CD4-positive, alpha-beta T cell treated with Interleukin-2 at 100 ng/mL for 4 hours (primary cell): ENCODE measurements at regions not wholly inside any gene's neighbourhood (a gene's known extent, or its start where the extent isn't known, plus 50 kb on each side); places are given as distances from the start of the nearest gene placed in this dataset.
"Not testable (repeated sequence)": the region's sequence is repeated elsewhere in the genome, so short reads cannot be mapped to it uniquely, and the experiment has no call there.

Source experiments
- DNase-seq: peaks from one replicate; pipeline ENCODE4 v3.0.0-alpha.2; 2020; ENCODE audit warnings: low spot score

GRCh38 chr17:33697557-33697956 lies 404.5 kb upstream of the ASIC2 start:
- no peak for DNase-seq

DNA sequence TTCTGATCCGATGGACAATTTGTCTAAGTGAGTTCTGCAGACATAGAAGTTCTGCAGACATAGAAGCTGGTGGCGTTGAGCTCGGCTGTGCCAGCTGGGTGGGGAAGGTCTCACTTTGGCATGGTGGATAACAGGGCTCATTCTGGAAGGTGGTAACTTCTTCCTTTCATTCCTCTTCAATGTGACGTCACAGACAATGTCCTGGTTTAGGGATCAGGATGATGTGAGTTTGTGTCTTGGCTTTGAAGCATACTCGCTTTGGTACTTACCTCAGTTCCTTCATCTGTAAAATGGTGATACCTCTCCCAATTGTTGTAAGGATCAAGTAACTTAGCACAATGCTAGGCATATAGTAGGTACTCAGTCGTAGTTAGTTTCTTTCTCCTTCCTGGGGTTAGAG lies 408.8 kb upstream of the ASIC2 start:
- DNase-seq, result no peak

GRCh38 chr17:33704856-33705255 lies 411.8 kb upstream of the ASIC2 start:
- DNase-seq, result no peak

DNA sequence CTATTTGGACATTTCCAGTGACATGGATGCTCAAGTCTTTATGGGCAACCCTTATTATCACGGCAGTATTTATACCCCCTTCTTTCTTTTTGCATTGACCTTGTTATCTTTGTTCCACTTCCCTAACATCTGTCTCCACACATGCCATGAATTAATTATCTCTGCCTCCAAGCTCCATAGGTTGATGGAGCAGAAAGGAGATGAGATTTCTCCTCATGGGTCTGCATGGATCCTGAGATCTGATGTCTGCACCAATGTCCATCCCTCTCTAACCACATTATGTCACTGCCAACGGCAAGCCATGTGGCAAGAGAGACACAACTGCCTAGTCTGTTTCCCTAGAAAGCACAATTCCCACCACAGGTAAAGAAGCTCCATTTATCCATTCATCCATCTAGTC lies 416.8 kb upstream of the ASIC2 start:
- DNase-seq, result no peak

- no peak for DNase-seq
Observed at GRCh38 chr17:33712120-33712519, 419.0 kb upstream of the ASIC2 start.

DNA sequence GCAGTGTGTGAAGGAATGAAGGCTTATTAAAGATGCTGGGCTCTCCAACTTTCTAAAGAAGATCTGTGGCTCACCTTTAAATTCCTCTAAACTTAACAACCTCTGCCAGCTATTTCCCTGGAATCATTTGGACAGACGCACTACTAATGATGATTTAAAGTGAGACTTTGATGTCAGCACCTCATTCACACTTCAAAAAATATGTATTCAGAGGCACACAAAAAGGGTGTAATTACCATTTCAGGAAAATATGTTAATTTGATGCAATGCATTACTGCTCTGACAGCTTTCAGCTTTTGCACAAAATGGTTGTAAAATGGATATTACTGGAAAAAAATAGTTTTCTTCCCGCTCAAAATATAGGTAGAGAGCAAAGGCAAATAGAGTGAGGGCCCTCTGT lies 423.9 kb upstream of the ASIC2 start:
- DNase-seq, result no peak

DNA sequence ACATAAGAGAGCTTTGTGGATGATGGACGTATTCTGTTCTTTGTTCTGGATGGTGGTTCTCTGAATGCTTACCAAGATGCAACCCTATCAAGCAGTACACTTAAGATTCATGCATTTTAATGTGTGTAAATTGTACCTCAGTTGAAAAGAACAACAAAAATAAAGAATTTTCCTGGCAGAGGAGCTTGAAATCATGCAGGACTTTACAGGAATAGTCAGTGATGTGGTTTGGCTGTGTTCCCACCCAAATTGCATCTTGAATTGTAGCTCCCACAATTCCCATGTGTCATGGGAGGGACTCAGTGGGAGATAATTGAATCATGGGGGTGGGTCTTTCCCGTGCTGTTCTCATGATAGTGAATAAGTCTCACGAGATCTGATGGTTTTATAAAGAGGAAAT lies 430.6 kb upstream of the ASIC2 start:
- DNase-seq, result not testable (repeated sequence)

DNA sequence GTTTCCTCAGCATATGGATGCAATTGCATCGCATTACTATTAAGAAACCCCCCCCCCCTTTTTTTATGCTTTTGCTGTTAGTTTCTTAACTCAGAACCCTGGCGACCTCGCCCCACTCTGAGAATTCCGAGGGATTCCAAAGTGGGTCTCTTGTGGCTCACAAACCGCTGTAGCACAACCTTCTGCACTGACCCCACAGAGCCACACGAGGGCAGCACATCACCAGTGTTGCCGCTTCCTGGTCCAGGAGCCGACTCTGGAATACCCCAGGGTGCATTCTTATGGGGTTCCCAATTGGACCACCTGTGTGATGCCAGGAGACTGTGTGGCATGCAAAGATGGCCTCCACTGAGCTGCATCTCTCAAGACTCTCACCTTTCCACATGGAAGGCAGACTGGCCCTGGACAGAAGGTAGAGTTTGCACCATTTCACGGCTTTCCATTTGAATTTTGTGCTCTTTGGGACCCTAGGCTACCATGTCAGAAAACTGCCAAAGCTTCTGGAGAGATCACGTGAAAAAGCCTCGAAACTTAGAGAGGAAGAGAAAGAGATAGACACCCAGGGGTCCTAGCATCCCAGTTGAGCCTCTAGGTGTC lies 432.7 kb upstream of the ASIC2 start:
- DNase-seq, result peak; percentile 12

- DNase-seq, result no peak
Observed at GRCh38 chr17:33730131-33730530, 437.0 kb upstream of the ASIC2 start.

DNA sequence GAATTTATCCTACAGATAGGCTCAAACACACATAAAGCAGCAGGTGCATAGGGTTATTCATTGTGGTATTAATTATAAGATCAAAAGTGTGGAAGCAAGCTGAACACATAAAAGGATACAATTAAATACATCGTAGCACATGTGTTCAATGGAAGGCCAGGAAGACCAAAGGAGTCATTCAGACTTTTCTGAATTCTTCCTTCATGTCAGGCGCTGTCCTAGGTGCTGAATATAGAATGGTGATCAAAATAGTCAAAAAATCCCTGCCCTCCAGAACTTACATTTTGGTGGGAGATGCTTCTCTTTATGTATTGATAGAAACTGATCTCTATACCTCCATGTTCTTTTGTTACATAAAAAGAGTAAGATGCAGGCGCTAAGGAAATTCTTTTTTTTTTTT lies 439.0 kb upstream of the ASIC2 start:
- DNase-seq, result no peak

- DNase-seq, result no peak
Observed at GRCh38 chr17:33739714-33740113, 446.6 kb upstream of the ASIC2 start.

DNA sequence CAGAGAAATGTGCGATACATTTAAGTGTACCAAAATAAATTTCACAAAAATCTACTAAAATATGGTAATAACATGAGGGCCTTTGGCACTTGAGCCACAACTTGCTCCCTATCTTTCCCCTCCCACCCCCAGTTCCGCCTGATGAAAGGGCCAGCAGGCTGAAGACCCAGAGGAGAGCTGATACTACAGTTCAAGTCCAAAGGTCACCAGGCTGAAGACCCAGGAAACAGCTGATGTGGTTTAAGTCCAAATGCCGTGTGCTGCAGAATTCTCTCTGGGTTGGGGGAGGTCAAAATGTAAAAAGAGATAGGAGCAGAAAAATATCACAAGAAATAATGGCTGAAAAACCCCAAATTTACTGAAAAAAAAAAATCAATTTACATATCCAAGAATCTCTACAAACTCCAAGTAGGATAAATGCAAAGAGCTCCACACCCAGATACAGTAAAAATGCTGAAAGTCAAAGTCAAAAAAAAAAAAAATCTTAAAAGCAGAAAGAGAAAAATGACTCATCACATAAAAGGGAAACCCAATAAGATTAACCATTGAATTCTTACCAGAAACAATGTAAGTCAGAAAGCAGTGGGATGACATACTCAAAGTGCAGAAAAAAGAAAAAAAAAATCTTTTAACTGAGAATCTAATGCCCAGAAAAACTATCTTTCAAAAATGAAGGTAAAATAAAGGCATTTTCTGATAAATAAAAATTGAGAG lies 452.1 kb upstream of the ASIC2 start:
- no peak for DNase-seq

- no peak for DNase-seq
Observed at GRCh38 chr17:33749171-33749570, 456.1 kb upstream of the ASIC2 start.

GRCh38 chr17:33750943-33751701 lies 458.0 kb upstream of the ASIC2 start:
- DNase-seq, result peak; percentile 64

DNA sequence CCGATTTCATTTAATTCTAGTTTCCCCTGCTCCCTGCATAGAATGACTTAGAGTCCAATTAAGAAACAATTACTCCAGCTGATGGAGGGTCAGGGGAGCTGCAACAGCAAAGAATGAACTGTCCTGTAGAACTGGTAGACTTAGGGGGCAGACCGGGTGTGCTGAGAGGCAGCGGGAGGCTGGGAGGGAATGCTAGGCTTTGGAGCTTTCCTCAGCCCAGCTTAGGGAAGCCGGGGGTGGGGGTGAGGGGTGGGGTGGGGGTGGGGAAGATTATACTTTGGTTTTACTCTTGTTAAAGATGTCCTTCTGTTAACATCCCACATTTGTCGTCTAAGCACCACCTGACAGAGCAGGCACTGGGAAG lies 458.6 kb upstream of the ASIC2 start:
- no peak for DNase-seq

DNA sequence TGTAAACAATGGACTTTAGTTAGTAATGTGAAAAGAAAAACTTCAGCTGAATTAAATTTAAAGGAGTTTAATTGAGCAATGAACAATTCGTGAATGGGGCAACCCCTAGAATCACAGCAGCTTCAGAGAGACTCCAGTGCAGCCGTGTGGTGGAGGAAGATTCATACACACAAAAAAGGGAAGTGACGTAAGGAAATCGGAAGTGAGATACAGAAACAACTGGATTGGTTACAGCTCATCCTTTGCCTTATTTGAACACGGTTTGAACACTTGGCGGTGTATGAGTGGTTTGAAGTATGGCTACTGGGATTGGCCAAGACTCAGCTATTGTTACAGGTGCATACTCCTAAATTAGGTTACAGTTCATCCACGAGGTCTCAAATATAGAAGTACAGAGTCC lies 460.4 kb upstream of the ASIC2 start:
- DNase-seq, result no peak

DNA sequence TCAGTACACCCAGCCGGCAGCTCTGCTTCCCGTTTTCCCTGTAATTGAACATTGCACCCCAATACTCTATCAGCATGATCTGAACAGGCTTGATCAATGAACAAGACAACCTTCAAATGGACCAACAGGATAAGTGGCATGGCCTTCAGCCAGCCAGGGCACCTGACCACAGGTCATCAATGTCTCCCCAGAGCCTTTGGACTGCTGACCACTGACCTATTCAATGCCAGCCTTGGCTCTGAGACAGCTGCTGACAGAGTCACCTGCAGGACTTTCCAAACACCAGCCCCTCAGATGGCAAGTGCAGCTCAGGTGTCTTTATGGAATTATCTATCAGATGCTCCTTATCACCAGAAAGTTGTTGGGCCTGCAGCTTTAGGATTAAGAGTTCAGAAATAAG lies 462.9 kb upstream of the ASIC2 start:
- no peak for DNase-seq

DNA sequence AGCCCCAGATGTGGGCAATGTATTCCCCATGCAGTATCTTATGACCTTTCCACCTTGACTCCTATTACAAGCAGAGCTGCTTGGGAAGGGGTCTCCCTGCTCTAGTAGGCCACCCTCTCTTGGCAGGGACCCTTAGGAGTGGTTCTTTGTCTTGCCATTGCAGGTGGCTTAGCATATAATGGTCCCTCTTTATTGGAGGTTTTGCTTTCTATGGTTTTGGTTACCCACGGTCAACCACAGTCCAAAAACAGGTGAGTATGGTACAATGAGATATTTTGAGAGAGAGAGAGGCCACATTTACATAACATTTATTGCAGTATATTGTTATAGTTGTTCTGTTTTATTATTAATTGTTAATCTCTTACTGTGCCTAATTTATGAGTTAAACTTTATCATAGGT lies 472.8 kb upstream of the ASIC2 start:
- no peak for DNase-seq

DNA sequence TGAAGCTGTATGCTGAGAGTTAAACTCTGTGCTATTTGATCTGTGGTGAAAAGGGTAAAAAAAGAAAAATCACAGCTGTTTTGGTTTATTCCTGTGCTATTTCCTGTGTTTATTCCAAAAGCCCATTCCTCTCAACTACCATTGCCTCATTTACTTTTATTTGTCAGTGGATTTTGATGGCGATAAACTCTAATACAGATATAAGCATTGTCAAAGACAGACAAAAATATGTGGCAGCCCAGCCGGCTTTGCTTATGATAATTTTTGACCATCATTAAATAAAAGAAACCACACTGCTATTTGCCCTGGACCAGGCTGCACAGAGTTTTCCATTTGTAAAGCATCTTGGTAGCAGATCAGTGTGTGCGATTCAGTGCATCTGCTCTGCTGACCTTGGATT lies 473.6 kb upstream of the ASIC2 start:
- DNase-seq, result no peak

- DNase-seq, result no peak
Observed at GRCh38 chr17:33769066-33769465, 476.0 kb upstream of the ASIC2 start.

DNA sequence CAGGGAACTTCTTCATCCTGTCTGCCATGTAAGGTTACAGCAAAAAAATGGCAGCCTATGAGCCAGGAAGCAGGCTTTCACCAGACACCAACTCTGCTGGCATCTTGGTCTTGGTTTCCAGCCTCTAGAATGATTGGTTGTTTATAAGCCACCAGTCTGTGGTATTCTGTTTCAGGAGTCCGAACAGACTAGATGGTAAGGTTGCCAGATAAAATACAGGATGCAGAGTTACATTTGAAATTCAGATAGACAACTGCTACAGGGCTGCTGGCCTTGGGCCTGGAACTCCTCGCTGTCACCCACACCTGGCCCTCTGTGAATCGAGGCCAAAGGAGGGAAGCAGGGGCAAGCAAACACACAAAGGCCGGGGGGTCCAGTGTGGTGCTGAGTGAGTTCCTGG lies 478.8 kb upstream of the CCL2 start:
- DNase-seq, result no peak

DNA sequence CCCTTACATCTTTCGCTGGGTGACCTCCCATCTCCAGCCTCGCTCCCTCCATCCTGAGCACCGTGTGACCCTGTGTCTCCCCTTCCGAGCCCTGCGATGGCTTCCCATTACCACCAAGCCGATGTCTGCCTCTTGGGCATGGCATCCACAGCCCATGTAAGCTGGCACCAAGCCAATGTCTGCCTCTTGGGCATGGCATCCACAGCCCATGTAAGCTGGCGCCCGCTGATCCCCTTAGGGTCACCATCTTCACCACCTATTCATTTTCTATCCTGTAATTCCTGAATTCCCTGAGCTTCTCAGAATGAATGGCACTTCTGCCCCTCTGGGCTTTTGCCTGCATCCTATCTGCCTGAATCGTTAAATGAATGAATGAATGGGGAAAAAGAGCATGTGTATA lies 478.2 kb upstream of the CCL2 start:
- DNase-seq, result no peak

DNA sequence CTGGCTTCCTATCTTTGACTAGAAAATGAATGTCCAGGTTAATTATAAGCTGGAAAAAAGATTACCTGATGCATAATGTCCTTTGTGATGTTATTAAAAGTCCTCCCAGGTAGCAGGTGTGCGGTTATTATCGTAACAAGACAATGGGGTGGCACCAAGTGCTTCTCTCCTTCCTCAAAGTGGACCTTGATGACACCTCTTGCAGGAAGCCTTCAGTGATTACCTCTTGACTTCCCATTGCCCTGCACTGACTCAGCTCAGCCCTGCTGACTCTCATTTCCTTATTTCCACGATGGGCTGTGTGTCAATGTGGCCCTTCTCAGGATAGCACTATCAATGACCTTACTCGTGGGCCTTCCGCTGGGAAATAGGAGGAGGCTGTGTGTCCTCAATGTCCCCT lies 477.4 kb upstream of the CCL2 start:
- no peak for DNase-seq
